ENCODE measurements at regions not wholly inside any gene's neighbourhood (a gene's known extent, or its start where the extent isn't known, plus 50 kb on each side); places are given as distances from the start of the nearest gene placed in this dataset.

GRCh38 chrX:39519030-39519488, 578.7 kb downstream of the BCOR start:
- DNase-seq: no peak

DNA sequence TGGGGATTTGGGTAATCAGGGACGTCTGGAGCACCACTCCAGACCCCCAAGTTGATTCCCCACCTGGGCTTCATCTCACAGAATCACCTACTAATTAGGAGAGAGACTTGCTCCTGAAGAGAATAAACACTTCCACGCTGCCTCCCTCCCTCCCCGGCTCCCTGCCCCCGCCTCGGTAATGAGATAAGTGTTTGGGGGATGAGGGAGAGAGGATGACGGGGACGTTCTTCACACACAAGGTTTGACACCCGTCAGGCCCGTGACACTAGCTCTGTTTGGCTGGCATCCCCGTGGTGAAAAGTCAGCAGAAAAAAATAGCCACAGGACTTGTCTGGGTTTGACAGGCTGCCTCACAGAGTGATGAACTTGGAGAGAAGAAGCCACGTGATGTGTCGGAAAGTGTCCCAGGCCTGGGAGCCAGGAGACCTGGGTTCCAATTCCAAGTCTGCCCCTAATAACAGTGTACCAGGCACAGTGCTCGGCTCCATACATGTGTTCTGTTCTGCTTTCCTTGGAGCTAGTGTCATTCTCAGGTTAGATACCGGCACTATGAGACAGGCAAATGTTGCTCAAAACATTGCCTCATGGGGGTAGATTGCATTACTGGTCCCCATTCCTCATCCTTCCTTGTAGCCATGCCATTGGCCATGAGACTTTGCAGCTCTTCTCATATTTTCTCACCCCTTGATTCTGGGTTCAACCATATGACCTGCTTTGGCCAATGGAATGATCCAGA, 578.0 kb downstream of the BCOR start:
- no peak for DNase-seq

DNA sequence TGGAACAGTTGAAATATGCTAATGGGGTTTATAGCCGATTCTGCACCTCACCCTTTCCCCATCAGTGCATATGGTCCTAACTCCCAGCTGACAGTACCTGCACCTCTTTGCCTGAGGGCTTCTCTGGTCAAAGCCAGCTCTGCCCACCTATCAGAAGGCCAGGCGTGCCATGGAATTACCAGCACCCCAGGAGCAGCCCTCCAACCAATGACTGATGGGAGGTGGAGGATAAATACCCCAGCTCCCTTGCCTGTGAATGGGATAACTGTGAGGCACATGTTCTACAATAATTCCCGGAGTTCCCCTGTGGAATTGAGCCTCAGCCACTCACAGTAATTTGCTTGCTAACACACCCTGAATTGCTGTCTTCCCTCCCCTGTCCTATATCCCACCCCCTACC, 572.0 kb downstream of the BCOR start:
- DNase-seq: no peak

- no peak for DNase-seq
Observed at GRCh38 chrX:39527025-39527424, 570.7 kb downstream of the BCOR start.

DNA sequence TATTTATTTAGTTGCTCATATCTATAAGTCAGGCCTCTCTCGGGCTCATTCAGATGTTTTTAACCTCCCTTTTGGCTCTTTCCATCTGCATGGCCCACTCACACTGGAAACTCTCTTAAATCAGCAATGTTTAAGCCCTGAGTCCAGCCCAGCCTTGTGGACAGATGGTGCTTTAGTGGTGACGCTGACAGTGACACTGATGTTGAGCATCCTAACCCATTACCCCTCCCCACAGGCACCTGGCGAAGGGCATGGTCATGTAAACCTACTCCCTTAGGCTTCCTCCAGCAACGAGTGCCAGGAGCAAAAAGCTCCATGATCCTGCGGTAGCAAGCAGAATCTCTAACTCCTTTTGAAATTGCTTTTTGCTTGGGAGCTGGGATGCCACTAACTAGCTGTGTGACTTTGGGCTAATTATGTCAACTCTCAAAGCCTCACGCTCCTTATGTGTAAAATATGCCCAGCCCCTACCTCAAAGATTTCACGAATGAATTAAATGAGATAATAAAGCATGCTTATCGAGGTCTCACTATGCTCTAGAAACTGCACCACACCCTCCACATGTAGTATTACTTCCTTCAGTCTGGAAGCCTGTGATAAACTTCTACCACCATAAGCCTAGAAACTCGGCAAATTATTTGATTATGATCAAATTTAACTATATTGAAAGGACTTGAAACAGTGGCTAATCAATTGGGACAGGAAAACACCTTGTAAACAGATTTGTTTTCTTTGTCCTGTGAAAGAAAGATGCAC, 569.4 kb downstream of the BCOR start:
- no peak for DNase-seq

DNA sequence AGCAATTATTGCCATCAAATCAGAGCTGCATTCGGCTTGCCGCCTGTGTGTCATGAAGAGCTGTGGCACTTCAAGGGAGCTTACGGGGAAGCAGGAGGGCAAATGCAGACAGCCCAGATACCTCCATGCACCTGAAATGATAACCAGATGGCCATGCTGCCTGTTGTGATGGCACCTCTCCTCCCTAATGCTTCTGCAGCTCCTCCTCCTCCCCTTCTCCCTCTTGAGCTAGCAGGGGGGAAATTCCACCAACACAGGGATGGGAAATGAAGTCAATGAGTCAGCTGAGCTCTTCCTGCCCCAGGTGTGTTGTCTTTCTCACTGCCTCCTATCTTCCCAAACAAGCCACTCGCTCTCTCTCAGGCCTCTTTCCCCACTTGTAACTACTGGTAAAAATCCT, 565.0 kb downstream of the BCOR start:
- DNase-seq: no peak

DNA sequence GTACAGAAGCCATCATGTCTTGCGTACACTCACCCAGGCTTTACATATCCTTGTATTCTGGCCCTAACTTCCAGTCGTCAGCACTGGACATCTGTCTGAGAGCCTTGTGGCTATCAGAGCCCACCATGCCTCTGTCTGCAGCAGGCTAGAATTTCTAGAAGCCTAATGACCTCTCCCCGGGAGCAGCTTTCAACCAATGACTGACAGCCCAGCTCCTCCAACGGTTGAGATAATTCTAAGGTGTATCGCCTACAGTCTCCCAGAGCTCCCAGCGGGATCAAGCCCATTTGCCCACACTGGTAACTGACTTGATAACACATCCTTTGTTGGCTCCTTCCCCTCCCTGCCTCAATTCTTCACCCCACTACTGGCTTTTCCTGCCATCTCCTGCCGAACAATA, 562.8 kb downstream of the BCOR start:
- DNase-seq: no peak

GRCh38 chrX:39536211-39536610, 561.5 kb downstream of the BCOR start:
- no peak for DNase-seq

DNA sequence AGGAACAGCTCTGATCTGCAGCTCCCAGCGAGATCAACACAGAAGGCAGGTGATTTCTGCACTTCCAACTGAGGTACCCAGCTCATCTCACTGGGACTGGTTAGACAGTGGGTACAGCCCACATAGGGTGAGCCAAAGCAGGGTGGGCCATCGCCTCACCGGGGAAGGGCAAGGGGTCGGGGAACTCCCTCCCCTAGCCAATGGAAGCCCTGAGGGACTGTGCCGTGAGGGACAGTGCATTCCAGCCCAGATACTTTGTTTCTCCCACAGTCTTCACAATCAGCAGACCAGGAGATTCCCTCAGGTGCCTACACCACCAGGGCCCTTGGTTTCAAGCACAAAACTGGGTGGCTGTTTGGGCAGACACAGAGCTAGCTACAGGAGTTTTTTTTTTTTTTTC, 555.9 kb downstream of the BCOR start:
- no peak for DNase-seq

DNA sequence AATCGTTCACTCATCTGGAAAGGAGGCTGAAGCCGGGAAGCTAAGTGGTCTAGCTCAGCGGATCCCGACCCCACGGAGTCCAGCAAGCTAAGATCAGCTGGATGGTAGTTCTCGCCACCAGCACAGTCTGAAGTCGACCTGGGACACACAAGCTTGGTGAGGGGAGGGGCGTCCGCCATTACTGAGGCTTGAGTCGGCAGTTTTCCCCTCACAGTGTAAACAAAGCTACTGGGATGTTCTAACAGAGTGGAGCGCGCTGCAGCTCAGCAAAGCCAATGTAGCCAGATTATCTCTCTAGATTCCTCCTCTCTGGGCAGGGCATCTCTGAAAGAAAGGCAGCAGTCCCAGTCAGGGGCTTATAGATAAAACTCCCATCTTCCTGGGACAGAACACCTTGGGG, 555.4 kb downstream of the BCOR start:
- DNase-seq: no peak

GRCh38 chrX:39550795-39551361, 546.9 kb downstream of the BCOR start:
- DNase-seq: no peak

DNA sequence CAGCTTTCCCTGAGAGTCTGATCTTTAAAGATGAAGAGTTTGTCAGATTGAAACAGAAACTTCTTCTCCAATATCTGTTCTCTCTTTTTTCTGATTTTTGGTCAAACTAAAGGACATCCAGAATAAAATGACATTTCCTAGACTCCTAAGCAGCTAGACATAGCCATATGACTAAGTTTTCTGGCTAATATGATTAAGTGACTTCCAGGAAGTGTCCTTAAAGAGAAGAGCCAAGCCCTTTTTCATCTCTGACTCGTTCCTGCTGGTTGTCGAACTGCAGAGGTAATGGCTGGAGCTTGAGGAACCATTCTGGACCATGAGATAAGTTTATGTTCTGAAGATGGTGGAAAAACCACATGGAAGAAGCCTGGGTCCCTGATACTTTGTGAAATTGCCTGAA, 546.0 kb downstream of the BCOR start:
- no peak for DNase-seq

GRCh38 chrX:39555431-39555830, 542.3 kb downstream of the BCOR start:
- DNase-seq: no peak

DNA sequence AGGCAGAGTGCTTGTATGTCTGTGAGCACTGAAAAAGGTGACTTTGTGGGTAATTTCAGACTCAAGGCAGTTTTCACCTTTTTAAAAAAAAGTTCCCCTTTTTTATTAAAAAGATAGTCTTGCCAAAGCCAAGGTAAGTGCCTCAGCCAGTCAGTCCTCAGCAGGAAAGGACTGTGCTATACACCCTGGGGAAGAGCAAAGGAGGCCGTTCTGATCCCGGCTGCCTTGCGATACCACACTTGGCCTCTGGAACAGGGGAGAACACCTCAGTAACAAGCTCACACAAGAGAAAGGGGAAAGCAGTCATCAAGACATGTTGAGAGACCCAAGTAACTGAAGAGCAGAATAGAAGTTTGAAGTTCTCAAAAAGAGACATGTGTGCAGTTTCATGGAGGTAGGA, 541.7 kb downstream of the BCOR start:
- DNase-seq: no peak

GRCh38 chrX:39559229-39559628, 538.5 kb downstream of the BCOR start:
- no peak for DNase-seq

DNA sequence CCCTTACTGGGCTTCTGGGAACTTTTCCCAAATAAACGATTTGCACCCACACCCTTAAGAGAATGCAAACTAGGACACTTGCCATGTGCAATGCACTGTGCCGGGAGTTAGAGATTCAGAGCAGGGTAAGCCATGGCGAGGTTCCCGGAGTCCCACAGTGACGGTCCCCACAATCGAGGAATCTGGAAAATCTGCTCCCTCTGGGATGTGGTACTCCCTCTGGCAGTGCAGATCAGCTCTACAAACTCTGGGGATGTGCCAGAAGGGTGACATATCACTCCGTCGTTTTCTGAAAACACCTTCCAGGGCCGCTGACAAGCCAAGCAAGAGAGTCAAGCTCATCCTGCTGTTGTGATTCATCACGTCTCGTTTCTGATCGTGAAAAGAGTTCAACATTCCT, 537.5 kb downstream of the BCOR start:
- DNase-seq: no peak

- no peak for DNase-seq
Observed at GRCh38 chrX:39563178-39563577, 534.6 kb downstream of the BCOR start.

GRCh38 chrX:39564751-39565150, 533.0 kb downstream of the BCOR start:
- DNase-seq: no peak

DNA sequence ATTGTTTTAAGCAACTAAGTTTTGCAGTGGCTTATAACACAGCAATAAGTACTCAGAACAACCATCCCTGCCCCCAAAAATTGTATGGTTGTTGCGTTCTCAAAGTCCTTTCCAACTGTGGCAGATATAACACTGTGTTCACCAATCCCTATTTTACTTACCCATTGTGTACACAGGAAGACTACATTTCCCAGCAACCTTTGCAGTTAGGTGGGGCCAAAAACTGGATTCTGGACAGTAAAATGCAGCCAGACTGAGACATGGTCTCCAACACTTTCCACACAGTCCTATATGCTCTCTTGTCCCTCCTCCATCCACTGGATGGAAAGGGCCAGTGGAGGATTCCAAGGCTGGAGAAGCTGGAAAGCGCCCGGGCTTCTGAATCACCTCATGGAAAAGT, 523.6 kb downstream of the BCOR start:
- DNase-seq: no peak

- no peak for DNase-seq
Observed at GRCh38 chrX:39576041-39576872, 521.5 kb downstream of the BCOR start.

DNA sequence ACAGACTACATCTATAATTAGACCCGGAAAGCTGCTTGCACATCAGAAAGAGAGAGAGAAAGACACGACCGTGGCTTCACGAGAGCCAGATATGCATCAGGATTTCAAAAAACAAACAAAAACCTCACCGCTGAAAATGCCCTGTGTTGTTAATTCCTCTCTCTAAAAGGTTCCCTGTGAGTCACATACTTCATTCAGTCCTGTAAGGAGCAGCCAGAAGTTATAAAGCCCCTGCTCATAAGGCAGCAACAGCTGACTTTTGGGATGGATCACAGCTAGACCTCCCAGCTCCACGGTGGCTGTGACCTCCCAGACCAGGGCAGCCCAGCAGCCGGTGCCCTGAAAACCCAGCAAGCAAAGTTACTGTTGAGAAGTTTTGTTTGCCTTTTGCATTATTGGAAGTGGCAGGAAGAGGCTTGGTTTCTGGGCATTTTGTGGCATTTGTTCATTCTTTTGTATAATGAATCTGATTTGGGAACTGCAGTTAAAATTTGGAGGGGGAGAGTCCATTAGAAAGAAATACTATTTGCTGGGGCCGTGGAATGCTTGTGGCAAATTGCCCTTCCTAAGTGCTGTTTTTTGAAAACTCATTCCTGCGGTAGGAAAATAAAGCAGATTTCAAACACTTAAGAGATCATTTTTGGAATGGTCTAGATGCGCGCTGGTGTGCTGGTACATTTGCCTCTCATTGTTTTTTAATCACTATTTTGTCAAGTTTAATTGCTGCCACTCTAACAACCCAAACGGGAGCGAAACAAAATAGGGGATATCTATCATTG, 520.4 kb downstream of the BCOR start:
- DNase-seq: no peak
